ENCODE measurements at regions not wholly inside any gene's neighbourhood (a gene's known extent, or its start where the extent isn't known, plus 50 kb on each side); places are given as distances from the start of the nearest gene placed in this dataset.
"Not testable (repeated sequence)": the region's sequence is repeated elsewhere in the genome, so short reads cannot be mapped to it uniquely, and the experiment has no call there.

GRCh38 chr16:88161191-88161590, 210.0 kb downstream of the BANP start:
- not testable (repeated sequence) for H3K4me3 ChIP-seq; H3K27me3 ChIP-seq; H3K4me1 ChIP-seq; H3K9me3 ChIP-seq; H3K36me3 ChIP-seq; H3K27ac ChIP-seq; DNase-seq (ENCODE audit: low spot score in 2 of 2)
- 77 to 79% methylated on average over 13 of the region's 13 CpGs for WGBS, 2 donors

DNA sequence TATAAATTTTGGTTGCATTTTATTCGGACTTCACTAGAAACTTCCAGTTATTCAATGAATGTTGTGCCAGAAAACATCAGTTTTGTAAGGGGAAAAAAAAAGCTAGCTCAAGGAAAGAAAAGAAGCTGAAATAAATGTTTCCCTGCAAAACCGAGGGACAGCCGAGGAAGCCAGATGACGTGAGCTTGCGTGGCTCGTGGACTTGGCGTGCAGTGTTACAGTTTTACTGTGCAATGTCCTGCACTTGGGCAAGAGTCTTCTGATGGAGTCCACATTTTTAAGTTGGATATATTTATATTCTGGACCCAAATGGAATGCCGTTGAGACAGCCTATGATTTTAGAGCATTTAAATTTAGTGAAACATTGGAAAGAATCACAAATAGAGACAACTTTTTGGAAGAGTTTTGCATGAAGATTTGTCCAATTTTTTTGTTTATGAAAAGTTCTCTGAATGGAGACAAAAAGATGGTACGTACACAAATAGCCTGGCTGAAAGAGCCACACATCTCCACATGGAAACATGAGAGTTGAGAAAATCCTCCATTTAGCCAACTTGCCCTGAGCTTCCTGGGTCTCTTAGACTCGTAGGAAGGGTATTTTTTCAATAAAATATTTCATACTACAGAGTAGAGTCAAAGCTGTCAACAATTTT, 210.5 kb downstream of the BANP start:
- H3K4me1 ChIP-seq; H3K27me3 ChIP-seq; H3K4me3 ChIP-seq; H3K36me3 ChIP-seq; H3K27ac ChIP-seq; DNase-seq (ENCODE audit: low spot score in 2 of 2); H3K9me3 ChIP-seq: not testable (repeated sequence)
- 57 to 62% methylated on average over 10 of the region's 10 CpGs for whole genome bisulfite sequencing, 2 donors

GRCh38 chr16:88162778-88163177, 211.5 kb downstream of the BANP start:
- 68 to 69% methylated on average over 1 of the region's 2 CpGs for whole genome bisulfite sequencing, 2 donors

DNA sequence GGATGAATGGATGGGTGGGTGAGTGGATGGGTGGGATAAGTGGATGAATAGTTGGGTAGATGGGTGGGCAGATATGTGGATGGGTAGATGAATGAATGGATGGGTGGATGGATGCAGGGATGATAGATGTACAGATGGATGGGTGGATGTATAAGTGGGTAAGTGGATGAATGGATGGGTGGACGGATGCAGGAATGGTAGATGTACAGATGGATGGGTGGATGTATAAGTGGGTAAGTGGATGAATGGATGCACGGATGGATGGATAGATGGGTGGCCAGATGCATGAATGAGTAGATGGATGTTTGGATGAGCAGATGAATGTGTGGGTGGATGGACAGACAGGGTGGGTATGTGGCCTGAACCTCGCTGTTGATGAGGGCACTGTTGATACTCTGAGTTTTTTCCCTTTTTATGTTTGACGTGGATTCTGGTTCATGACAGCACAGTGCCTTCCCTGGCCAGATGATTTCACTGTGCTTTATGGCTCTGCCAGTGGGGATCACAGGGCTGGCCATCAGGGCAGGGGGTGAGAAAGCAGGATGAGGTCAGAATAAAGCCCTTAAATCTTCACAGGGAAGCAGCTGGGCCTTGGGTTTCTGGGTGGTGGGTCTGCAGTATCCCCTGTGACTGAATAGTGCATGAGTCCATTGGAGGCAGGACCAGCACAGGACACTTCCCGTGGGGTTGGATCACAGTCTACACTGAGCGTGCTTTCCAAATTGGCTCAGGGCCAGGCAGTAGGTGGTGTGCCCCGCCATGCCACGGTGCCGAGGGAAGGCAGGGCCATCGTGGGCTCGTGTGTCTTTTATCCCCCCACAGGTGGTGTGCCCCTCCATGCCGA, 213.2 kb downstream of the BANP start:
- H3K4me1 ChIP-seq; H3K27me3 ChIP-seq; H3K4me3 ChIP-seq; H3K36me3 ChIP-seq; H3K9me3 ChIP-seq; DNase-seq (ENCODE audit: low spot score in 2 of 2); H3K27ac ChIP-seq: not testable (repeated sequence)
- 68 to 69% methylated on average over 11 to 12 of the region's 12 CpGs for WGBS, 2 donors

More at GRCh38 chr16:88162778-88163177, 211.5 kb downstream of the BANP start:
- not testable (repeated sequence) for H3K27ac ChIP-seq; DNase-seq (ENCODE audit: low spot score in 2 of 2); H3K9me3 ChIP-seq; H3K36me3 ChIP-seq; H3K4me1 ChIP-seq; H3K4me3 ChIP-seq; H3K27me3 ChIP-seq

GRCh38 chr16:88165040-88165544, 213.9 kb downstream of the BANP start:
- not testable (repeated sequence) for H3K36me3 ChIP-seq; H3K4me3 ChIP-seq; H3K27me3 ChIP-seq; H3K4me1 ChIP-seq; DNase-seq (ENCODE audit: low spot score in 2 of 2); H3K9me3 ChIP-seq; H3K27ac ChIP-seq
- 88 to 90% methylated on average over 4 to 8 of the region's 9 CpGs for WGBS, 2 donors

GRCh38 chr16:88165683-88166082, 214.4 kb downstream of the BANP start:
- not testable (repeated sequence) for DNase-seq (ENCODE audit: low spot score in 2 of 2); H3K4me3 ChIP-seq; H3K4me1 ChIP-seq; H3K9me3 ChIP-seq; H3K36me3 ChIP-seq; H3K27me3 ChIP-seq; H3K27ac ChIP-seq
- 76 to 86% methylated on average over 15 of the region's 15 CpGs for WGBS, 2 donors

GRCh38 chr16:88166209-88166773, 215.1 kb downstream of the BANP start:
- not testable (repeated sequence) for H3K36me3 ChIP-seq; H3K4me3 ChIP-seq; H3K4me1 ChIP-seq; H3K27me3 ChIP-seq; H3K9me3 ChIP-seq; H3K27ac ChIP-seq; DNase-seq (ENCODE audit: low spot score in 2 of 2)
- 71 to 74% methylated on average over 16 of the region's 16 CpGs for WGBS, 2 donors

- not testable (repeated sequence) for H3K27me3 ChIP-seq; H3K36me3 ChIP-seq; DNase-seq (ENCODE audit: low spot score in 2 of 2); H3K4me3 ChIP-seq; H3K9me3 ChIP-seq; H3K27ac ChIP-seq; H3K4me1 ChIP-seq
- 56 to 61% methylated on average over 22 of the region's 22 CpGs for WGBS, 2 donors
These were observed 214.8 kb upstream of the ZNF469 start for GRCh38 chr16:88167798-88168556.

GRCh38 chr16:88168557-88168949, 214.2 kb upstream of the ZNF469 start:
- H3K27ac ChIP-seq: not testable (repeated sequence)

DNA sequence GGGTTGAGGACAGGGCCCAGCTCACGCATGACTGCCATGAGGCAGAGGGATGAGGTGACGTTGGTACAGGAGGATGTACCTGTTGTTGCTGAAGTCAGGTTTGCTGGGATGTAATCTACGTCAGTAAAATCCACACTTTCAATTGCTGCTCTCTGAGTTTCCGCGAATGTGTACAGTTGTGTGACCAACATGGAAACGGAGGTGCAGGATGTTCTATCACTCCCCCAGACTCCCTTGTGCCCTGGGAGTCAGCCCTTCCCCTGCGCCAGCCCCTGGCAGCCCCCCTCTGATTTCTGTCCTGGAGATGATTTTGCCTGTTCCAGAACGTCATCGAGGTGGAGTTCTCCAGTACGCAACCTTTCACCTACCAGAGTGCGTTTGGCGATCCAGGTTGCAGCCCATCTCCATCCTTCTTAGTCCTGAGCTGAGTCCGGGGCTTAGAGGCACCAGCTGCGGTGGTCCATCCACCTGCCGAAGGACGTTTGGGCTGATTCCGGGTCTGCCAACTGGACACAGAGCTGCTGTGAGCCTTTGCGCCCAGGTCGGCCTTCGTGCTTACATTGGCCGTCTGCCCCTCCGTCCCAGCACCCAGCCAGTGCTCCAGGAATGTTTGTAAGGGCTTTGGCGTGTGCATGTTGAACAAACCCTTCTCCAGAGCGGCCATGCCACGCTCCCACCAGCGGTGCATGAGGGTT, 213.5 kb upstream of the ZNF469 start:
- H3K4me3 ChIP-seq; H3K4me1 ChIP-seq; DNase-seq (ENCODE audit: low spot score in 2 of 2); H3K36me3 ChIP-seq; H3K9me3 ChIP-seq; H3K27ac ChIP-seq; H3K27me3 ChIP-seq: not testable (repeated sequence)
- 89 to 93% methylated on average over 20 to 26 of the region's 26 CpGs for WGBS, 2 donors

More at GRCh38 chr16:88168557-88168949, 214.2 kb upstream of the ZNF469 start:
- not testable (repeated sequence) for H3K4me3 ChIP-seq; H3K9me3 ChIP-seq; H3K36me3 ChIP-seq; DNase-seq (ENCODE audit: low spot score in 2 of 2); H3K4me1 ChIP-seq; H3K27me3 ChIP-seq
- WGBS, 2 donors: 74 to 77% methylated on average over 6 of the region's 6 CpGs

- H3K27ac ChIP-seq; H3K9me3 ChIP-seq; H3K4me1 ChIP-seq; H3K36me3 ChIP-seq; DNase-seq (ENCODE audit: low spot score in 2 of 2); H3K27me3 ChIP-seq; H3K4me3 ChIP-seq: not testable (repeated sequence)
- 91 to 95% methylated on average over 8 of the region's 8 CpGs for WGBS, 2 donors
These were observed 213.0 kb upstream of the ZNF469 start for GRCh38 chr16:88169831-88170165.
